Astrocyte of the cerebellum (primary cell): ENCODE measurements at regions not wholly inside any gene's neighbourhood (a gene's known extent, or its start where the extent isn't known, plus 50 kb on each side); places are given as distances from the start of the nearest gene placed in this dataset.

Experiments used
- DNase-seq: peaks from one replicate; pipeline ENCODE4 v3.0.0-alpha.2; 2011; ENCODE audit warnings: low read depth
- H3K4me3 ChIP-seq: 2 replicates; pipeline ENCODE4 v1.5.1; 2011; ENCODE audit warnings: mild to moderate bottlenecking, low read depth, low read length, moderate library complexity
- CTCF ChIP-seq: IDR thresholded peaks from 2 replicates; pipeline ENCODE4 v1.5.1; 2012; ENCODE audit warnings: low read length, low read depth, moderate library complexity, mild to moderate bottlenecking; ENCODE audit errors: missing control alignments
- in situ Hi-C: cut with HindIII; loops from 2 replicates; pipeline ENCODE4 v1.10.0; 2017; ENCODE audit warnings: low sequenced_read_pairs

GRCh38 chr10:43712821-43713584 is 64.3 kb upstream of the ZNF32 start:
- no peak for DNase-seq
- in situ Hi-C loops = no loop called here
- no peak overlapping the region for H3K4me3 ChIP-seq
- TF ChIP-seq CTCF = no peak

GRCh38 chr10:43710772-43711471 is 62.2 kb upstream of the ZNF32 start:
- no peak overlapping the region for H3K4me3 ChIP-seq
- no peak for TF ChIP-seq CTCF
- in situ Hi-C loops = no loop called here
- DNase-seq = no peak

DNA sequence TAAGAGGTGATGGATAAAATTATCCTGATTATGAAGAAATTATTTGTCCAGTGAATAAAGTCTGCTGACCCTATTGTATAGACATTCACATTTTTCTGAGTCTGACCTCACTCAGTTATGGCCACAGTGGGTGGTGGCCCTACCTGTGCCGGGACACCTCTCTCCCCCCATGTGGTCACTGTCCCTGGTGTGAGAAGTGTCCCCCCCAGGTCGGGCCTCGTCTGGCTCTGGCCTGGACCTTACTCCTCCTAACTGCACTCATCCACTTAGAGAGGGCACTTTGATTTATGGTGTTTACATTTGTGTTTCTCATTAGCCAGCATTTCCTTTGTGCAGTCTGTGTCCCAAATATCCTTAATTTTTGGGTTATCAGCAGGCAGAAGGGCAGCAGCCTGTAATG is 59.6 kb upstream of the ZNF32 start:
- in situ Hi-C loops = no loop called here
- no peak overlapping the region for H3K4me3 ChIP-seq
- TF ChIP-seq CTCF = no peak
- no peak for DNase-seq

GRCh38 chr10:43707770-43708169 is 59.1 kb upstream of the ZNF32 start:
- no peak for TF ChIP-seq CTCF
- H3K4me3 ChIP-seq = no peak overlapping the region
- in situ Hi-C loops = no loop called here
- no peak for DNase-seq

GRCh38 chr10:43706166-43706565 is 57.5 kb upstream of the ZNF32 start:
- in situ Hi-C loops = no loop called here
- H3K4me3 ChIP-seq = no peak overlapping the region
- no peak for TF ChIP-seq CTCF
- DNase-seq = no peak

DNA sequence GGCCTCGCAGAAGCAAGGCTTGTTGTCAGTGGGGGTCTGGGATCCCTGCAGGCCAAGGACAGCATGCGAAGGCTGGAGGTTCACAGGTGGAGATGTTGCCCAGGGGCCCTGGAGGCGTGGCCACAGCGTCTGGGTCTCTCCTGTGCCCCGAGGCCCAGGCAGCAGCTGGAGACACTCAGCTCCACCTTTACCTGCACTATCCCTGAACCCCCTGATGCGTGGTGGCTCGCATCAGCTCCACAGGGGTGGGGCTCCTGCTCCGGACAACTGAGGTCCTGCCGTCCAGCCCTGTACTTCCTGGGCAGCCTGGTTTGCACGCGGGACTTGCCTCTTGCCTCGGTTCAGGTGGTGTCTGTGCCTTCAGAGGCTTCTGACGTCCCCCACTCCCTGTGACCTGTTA is 54.6 kb upstream of the ZNF32 start:
- in situ Hi-C loops = no loop called here
- TF ChIP-seq CTCF = no peak
- no peak overlapping the region for H3K4me3 ChIP-seq
- no peak for DNase-seq
